Activated naive CD8-positive, alpha-beta T cell treated with anti-CD3 and anti-CD28 coated beads, Interleukin-2, amount 10 ng/mL, durations not matched to agents 7 days and 5 days (primary cell): ENCODE measurements at regions not wholly inside any gene's neighbourhood (a gene's known extent, or its start where the extent isn't known, plus 50 kb on each side); places are given as distances from the start of the nearest gene placed in this dataset.
"Not testable (repeated sequence)": the region's sequence is repeated elsewhere in the genome, so short reads cannot be mapped to it uniquely, and the experiment has no call there.

ENCODE experiments used
- ATAC-seq: fragments of 150-1000 bp; cut with Tn5 transposase; one replicate; pipeline ENCODE4 v1.10.0; 2021; ENCODE audit warnings: low read depth, moderate library complexity
- POLR2A ChIA-PET: fragments of 350-600 bp; sonication (Branson Sonifier 250); formaldehyde crosslinking; loops from one replicate; lab custom pipeline; 2021; ENCODE audit warnings: antibody characterized with exemption; lab: Charles Lee
- DNase-seq: peaks from one replicate; pipeline ENCODE4 v3.0.0; 2021
- H3K27ac Mint-ChIP-seq: one replicate; pipeline ENCODE4 v1.8.0; 2022; ENCODE audit warnings: mild to moderate bottlenecking, mixed read lengths
- H3K27me3 Mint-ChIP-seq: one replicate; pipeline ENCODE4 v1.8.0; 2022; ENCODE audit warnings: mild to moderate bottlenecking, moderate library complexity, mixed read lengths
- H3K36me3 Mint-ChIP-seq: one replicate; pipeline ENCODE4 v1.8.0; 2021; ENCODE audit warnings: mild to moderate bottlenecking, mixed read lengths
- H3K4me1 Mint-ChIP-seq: one replicate; pipeline ENCODE4 v1.8.0; 2021; ENCODE audit warnings: mixed read lengths
- H3K4me3 Mint-ChIP-seq: one replicate; pipeline ENCODE4 v1.8.0; 2022; ENCODE audit warnings: mild to moderate bottlenecking, moderate library complexity, mixed read lengths
- H3K9me3 Mint-ChIP-seq: one replicate; pipeline ENCODE4 v1.8.0; 2021; ENCODE audit warnings: mixed read lengths

DNA sequence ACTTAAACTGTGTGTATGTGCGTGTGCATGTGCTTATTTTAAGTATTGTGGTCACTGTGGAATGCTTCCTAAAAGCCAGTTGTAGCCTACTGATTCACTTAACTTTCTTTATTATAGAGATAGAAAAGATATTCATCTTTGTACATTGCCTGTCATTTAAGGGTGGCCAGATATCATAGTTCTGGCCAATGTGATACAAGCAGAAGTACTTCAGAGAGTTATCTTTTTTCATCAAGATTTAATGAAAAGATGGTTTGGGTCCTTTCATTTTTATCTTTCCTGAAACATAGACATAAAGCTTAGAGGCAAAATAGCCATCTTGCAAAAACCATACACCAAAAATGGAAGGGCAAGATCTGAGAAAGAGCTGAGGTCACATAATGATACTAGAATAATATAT, 744.7 kb upstream of the ADGRL3 start:
- H3K27me3 Mint-ChIP-seq = no peaks in the 10 kb centered on the region
- no peak overlapping the region for H3K27ac Mint-ChIP-seq
- no peak for ATAC-seq
- H3K4me1 Mint-ChIP-seq = no peaks in the 10 kb centered on the region
- no peak for DNase-seq
- no peaks in the 10 kb centered on the region for H3K36me3 Mint-ChIP-seq
- POLR2A ChIA-PET = no interaction called here
- no peak overlapping the region for H3K4me3 Mint-ChIP-seq
- H3K9me3 Mint-ChIP-seq = peaks cover 2% of the 10 kb centered on the region

DNA sequence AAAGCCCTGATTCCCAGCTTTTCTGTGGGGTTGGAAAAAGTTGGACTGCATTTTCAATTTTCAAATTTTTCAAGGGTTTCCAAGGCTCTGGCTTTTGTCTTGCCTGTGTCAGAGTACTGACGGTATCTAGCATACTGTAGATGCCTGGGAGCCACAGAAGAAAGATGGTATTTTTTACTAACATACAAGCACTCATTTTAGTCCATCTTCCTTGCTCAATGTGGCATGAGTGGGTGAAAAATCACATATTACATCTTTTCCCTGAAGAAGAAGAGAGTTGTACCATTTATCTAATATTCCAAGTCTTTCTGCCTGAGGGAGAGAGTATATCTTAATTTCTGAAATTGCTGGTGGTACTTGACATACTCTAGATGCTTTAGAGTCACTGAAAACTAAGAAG, 738.6 kb upstream of the ADGRL3 start:
- Mint-ChIP-seq H3K27ac (no peak overlapping the region), H3K4me1 (no peaks in the 10 kb centered on the region), H3K4me3 (no peak overlapping the region), H3K36me3 (no peaks in the 10 kb centered on the region), H3K27me3 (no peaks in the 10 kb centered on the region), H3K9me3 (peaks cover 9% of the 10 kb centered on the region)
- POLR2A ChIA-PET = no interaction called here
- ATAC-seq (no peak), DNase-seq (no peak)

DNA sequence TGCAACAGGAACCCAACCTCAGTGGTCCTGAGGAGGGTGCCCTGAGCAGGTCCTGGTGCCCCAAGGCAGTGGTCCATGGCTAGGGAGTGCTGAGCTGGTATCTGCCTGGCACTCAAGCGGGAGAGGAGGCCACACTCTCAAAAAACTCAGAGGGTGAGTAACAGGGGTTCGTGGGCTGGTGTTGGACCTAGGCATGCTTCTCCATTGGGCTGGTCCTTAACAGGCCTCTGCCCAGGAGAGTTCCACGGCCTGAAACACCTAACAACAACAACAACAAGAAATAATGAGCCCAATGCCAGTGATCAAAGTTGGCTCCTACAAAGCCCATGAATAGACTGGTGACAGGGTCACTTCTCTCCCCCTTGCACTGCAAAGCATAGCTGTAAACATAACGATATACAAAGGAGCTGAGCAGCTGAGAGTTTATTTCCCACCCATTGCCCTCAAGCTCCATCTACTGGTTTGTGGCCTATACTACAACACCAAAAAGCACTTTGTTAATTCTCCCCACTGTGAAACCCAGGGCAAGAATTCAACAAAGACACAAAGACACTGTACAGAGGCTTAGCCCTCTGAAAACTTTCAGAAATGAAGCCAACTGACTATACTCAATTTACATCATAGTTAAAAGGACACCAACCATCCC, 736.1 kb upstream of the ADGRL3 start:
- ATAC-seq (no peak), DNase-seq (no peak)
- H3K36me3 Mint-ChIP-seq = no peaks in the 10 kb centered on the region
- H3K9me3 Mint-ChIP-seq = peaks cover 9% of the 10 kb centered on the region
- POLR2A ChIA-PET = no interaction called here
- H3K27me3 Mint-ChIP-seq = no peaks in the 10 kb centered on the region
- no peaks in the 10 kb centered on the region for H3K4me1 Mint-ChIP-seq
- no peak overlapping the region for H3K4me3 Mint-ChIP-seq
- H3K27ac Mint-ChIP-seq = no peak overlapping the region

DNA sequence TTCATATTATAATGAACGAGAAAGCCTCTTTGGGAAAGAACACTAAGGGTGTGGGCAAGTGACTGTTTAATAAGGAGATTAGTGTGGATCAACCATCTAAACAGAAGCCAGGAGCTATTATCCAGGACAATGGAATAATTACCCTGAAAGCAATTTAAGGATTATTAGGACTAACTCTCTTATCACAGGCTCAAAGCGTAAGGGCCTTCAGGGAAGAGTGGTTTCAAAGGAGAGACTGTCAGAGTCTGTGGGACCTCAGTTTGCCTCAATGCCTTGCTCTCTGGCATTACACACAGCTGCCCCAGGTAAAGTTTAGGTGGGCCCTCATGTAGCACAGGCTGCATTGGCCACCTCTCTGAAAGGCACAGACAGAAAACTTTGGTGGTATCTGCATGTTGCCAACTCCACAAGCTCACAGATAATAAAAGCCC, 717.2 kb upstream of the ADGRL3 start:
- Mint-ChIP-seq H3K27ac (no peak overlapping the region), H3K4me3 (no peak overlapping the region), H3K27me3 (no peaks in the 10 kb centered on the region), H3K4me1 (no peaks in the 10 kb centered on the region), H3K36me3 (no peaks in the 10 kb centered on the region), H3K9me3 (peaks cover 1% of the 10 kb centered on the region)
- POLR2A ChIA-PET = no interaction called here
- ATAC-seq (no peak), DNase-seq (no peak)

DNA sequence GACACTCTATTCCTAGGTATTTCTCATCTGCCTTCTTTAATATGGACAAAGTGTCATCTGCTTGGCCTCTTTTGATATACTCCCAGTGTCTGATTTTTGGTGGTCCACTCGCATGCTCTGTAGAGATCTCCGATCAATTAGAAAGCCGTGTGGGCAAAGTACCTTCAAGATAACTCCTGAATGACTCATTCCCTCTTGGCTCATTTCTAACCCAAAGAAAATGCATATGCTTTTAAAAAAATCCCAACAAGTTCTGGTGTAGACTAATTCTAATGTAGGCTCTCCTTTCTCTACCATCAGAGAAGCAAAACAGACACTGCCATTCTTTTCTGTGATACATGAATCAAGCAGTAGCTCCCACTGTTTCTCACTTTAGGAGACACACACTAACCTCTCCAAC, 714.9 kb upstream of the ADGRL3 start:
- POLR2A ChIA-PET = no interaction called here
- no peak for ATAC-seq
- no peak for DNase-seq
- Mint-ChIP-seq H3K4me1 (no peaks in the 10 kb centered on the region), H3K27ac (no peak overlapping the region), H3K27me3 (no peaks in the 10 kb centered on the region), H3K9me3 (no peaks in the 10 kb centered on the region), H3K36me3 (no peaks in the 10 kb centered on the region), H3K4me3 (no peak overlapping the region)

DNA sequence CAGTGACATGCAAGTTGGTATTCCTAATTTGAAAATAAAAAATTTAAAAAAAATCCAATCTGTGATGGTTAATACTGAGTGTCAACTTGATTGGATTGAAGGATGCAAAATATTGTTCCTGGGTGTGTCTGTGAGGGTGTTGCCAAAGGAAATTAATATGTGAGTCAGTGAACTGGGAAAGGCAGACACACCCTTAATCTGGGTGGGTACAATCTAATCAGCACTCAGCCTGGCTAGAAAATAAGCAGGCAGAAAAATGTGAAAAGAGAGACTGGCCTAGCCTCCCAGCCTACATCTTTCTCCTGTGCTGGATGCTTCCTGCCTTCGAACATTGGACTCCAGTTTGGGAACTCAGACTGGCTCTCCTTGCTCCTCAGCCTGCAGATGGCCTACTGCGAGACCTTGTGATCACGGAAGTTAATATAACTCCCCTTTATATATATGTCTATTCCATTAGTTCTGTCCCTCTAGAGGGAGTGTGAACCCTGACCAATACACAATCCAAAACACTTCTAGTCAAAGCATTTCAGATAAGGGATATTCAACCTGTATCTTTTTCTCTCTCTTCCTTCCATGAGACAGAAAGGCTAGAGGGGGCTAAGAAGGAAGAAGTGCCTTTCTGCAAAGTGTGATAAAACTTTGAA, 712.9 kb upstream of the ADGRL3 start:
- H3K36me3 Mint-ChIP-seq, ATAC-seq, H3K9me3 Mint-ChIP-seq, H3K27me3 Mint-ChIP-seq, H3K27ac Mint-ChIP-seq, H3K4me1 Mint-ChIP-seq, POLR2A ChIA-PET, DNase-seq, H3K4me3 Mint-ChIP-seq: not testable (repeated sequence)

DNA sequence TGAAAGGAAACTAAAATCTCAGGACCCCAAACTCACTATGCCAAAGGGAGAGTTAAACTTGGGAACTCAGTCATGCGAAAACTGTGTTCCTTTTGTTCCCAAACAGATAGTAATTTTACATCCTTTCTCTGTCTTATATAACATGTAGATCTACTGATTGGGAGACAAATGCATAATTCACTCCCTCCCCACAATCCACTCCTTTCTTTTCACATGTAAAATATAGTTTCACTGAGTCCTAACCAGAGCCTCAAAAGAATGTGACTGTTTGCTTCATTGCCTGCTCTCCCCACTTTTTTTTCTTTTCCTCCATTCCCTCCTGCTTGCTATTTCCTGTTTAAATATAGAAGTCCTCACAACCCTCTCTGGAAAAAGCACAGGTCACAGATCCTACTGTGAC, 699.3 kb upstream of the ADGRL3 start:
- Mint-ChIP-seq H3K27ac (no peak overlapping the region), H3K4me1 (no peaks in the 10 kb centered on the region), H3K27me3 (no peaks in the 10 kb centered on the region), H3K4me3 (no peak overlapping the region), H3K36me3 (peaks cover 1% of the 10 kb centered on the region), H3K9me3 (peaks cover 14% of the 10 kb centered on the region)
- POLR2A ChIA-PET = no interaction called here
- ATAC-seq (no peak), DNase-seq (no peak)

DNA sequence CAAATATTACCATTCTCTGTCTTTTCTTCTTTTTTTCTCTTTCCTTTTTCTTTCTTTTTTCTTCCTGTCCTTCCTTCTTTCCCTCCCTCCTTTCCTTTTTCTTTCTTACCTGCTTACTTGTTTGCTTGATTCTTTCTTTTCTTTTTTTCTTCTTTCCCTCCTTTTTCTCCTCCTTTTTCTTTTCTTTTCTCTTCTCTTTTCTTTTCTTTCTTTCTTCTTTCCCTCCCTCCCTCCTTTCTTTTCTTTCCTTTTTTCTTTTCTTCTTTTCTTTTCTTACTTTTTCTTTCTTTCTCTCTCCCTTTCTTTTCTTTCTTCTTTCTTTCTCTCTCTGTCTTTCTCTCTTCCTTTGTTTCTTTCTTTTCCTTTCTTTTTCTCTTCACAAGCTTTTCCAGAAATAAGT, 697.4 kb upstream of the ADGRL3 start:
- Mint-ChIP-seq H3K9me3 (peaks cover 9% of the 10 kb centered on the region), H3K27me3 (no peaks in the 10 kb centered on the region), H3K4me3 (no peak overlapping the region), H3K36me3 (peaks cover 1% of the 10 kb centered on the region), H3K27ac (no peak overlapping the region), H3K4me1 (no peaks in the 10 kb centered on the region)
- DNase-seq = no peak
- POLR2A ChIA-PET = no interaction called here
- ATAC-seq = no peak

DNA sequence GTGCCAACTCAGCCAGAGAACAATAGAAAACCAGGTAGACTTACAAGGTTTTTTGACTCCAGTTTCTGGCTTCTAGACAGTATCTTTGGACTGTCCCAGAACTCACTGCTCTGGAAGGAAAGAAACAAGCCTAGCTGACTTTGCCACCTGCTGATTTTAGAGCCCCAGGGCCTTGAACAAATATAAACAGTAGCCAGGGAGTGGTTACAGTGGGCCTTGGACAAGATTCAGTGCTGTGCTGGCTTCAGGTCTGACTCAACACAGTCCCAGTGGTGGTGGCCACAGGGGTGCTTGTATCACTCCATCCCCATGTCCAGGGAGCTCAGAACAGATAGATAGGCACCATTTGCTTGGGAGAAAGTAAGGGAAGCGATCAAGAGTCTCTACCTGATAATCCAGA, 694.1 kb upstream of the ADGRL3 start:
- ATAC-seq (no peak), DNase-seq (no peak)
- Mint-ChIP-seq H3K9me3 (peaks cover 6% of the 10 kb centered on the region), H3K4me3 (no peak overlapping the region), H3K36me3 (no peaks in the 10 kb centered on the region), H3K4me1 (no peaks in the 10 kb centered on the region), H3K27ac (no peak overlapping the region), H3K27me3 (no peaks in the 10 kb centered on the region)
- POLR2A ChIA-PET = no interaction called here

DNA sequence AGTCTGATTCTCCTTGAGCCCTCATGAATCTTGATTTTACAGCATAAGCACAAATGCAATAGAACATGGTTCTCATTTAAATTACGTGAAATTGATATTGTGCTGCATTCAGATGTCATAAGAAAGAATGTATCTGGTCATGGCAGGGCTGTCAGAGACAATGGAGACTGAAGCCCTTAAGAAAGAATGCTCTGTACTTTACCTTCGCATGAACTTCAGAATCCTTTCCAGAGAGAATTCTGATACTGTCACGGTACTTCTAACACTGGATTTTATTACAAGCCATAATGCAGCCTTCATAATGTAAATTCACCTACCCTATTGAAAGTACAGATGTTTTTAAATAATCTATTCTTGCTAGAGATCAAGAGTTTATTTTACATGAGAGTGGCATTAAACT, 677.9 kb upstream of the ADGRL3 start:
- Mint-ChIP-seq H3K9me3 (peaks cover 2% of the 10 kb centered on the region), H3K27ac (no peak overlapping the region)

DNA sequence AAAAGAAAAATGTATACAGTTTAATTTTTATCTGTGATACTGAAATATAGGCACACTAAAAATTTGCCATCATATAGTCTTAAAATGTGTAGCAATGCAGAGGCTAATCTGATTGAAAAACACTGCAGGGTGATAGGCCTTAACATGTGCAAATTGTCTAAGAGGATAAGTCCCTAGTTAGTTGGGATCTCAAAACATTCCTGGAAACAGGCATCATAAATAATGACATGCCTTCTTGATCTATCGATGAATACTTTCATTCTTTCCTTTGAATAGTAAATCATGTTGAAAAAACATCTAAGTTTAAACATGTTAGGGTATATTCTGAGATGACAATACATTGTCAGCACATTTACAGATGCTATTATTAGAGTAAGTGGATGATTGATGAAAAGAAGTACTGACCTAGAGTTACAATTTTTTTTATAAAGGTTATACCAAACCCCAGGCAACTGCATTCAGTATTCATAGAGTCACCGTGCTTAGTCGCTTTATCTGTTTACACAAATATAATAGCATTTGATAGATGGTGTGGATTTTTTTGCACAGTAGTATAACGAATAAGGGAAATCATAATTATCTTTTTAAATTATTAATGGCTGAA, 668.2 kb upstream of the ADGRL3 start:
- no peak for DNase-seq

More for the DNA sequence above, 677.9 kb upstream of the ADGRL3 start:
- DNase-seq (no peak), ATAC-seq (no peak)
- Mint-ChIP-seq H3K27me3 (no peaks in the 10 kb centered on the region), H3K4me3 (no peak overlapping the region), H3K36me3 (no peaks in the 10 kb centered on the region), H3K4me1 (no peaks in the 10 kb centered on the region)
- POLR2A ChIA-PET = no interaction called here

DNA sequence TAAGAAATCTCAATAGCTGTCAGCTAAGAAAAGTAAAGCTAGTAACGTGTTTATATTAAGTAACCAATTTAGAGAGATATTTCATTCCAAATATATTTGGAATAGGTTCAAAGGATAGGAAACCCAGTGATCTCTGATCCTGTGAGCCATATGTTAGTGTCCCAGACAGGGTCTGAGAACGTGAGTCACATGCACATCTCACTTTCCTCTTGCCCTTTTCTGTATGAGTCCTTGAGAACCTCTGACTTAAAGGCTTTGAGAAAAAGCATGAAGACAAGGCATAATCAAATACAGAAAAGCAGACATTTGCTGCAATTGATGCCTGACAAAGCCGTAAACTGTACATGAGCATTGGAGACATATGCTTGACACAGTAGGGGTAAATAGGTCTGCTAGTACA, 655.1 kb upstream of the ADGRL3 start:
- H3K4me3 Mint-ChIP-seq = no peak overlapping the region
- POLR2A ChIA-PET = no interaction called here
- ATAC-seq = no peak
- no peaks in the 10 kb centered on the region for H3K4me1 Mint-ChIP-seq
- no peaks in the 10 kb centered on the region for H3K36me3 Mint-ChIP-seq
- no peak for DNase-seq
- no peaks in the 10 kb centered on the region for H3K27me3 Mint-ChIP-seq
- H3K9me3 Mint-ChIP-seq = peaks cover 3% of the 10 kb centered on the region
- no peak overlapping the region for H3K27ac Mint-ChIP-seq

More for the DNA sequence above, 668.2 kb upstream of the ADGRL3 start:
- no peaks in the 10 kb centered on the region for H3K4me1 Mint-ChIP-seq
- H3K4me3 Mint-ChIP-seq = no peak overlapping the region
- peaks cover 4% of the 10 kb centered on the region for H3K9me3 Mint-ChIP-seq
- POLR2A ChIA-PET = no interaction called here
- ATAC-seq = no peak
- H3K27ac Mint-ChIP-seq = no peak overlapping the region
- H3K36me3 Mint-ChIP-seq = no peaks in the 10 kb centered on the region
- H3K27me3 Mint-ChIP-seq = no peaks in the 10 kb centered on the region

DNA sequence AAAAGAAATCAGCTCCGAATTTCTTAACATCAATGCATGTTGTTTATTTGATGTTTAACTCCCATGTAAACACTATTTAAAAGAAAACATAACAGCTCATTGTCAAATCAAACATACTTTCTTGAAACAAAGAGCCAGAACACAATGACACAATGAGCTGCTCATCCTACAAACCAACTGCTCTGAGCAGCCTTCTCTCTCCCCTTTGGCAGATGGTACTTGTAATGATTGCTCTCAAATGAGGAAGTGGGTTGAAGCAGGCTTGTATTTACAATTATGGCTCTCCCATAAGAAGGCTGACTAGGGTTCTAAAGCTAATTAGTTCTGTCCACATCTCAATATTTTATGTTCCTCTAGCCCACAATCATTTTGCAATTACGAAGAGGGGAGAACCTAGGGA, 637.8 kb upstream of the ADGRL3 start:
- Mint-ChIP-seq H3K4me1 (no peaks in the 10 kb centered on the region), H3K36me3 (no peaks in the 10 kb centered on the region), H3K27ac (no peak overlapping the region), H3K27me3 (no peaks in the 10 kb centered on the region), H3K4me3 (no peak overlapping the region), H3K9me3 (peaks cover 4% of the 10 kb centered on the region)
- POLR2A ChIA-PET = no interaction called here
- DNase-seq = no peak
- no peak for ATAC-seq

DNA sequence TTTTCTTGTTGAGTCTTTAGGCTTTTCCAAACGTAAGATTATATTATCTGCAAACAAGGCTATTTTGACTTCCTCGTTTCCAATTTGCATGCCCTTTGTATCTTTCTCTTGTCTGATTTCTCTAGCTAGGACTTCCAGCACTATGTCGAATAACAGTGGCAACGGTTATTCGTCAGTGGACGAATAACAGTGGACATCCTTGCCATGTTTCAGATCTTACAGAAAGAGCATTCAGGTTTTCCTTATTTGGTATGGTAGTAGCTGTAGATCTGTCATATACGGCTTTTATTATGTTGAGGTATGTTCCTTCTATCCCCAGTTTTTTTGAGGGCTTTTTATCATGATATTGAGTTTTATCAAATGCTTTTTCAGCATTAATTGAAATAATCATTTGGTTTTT, 634.6 kb upstream of the ADGRL3 start:
- Mint-ChIP-seq H3K9me3 (peaks cover 2% of the 10 kb centered on the region), H3K36me3 (no peaks in the 10 kb centered on the region), H3K27ac (no peak overlapping the region), H3K4me3 (no peak overlapping the region), H3K4me1 (no peaks in the 10 kb centered on the region), H3K27me3 (no peaks in the 10 kb centered on the region)
- ATAC-seq (no peak), DNase-seq (no peak)
- POLR2A ChIA-PET = no interaction called here
